Activated naive CD4-positive, alpha-beta T cell treated with anti-CD3 and anti-CD28 coated beads for 36 hours (primary cell): ENCODE measurements at regions not wholly inside any gene's neighbourhood (a gene's known extent, or its start where the extent isn't known, plus 50 kb on each side); places are given as distances from the start of the nearest gene placed in this dataset.

Experiments used
- CTCF ChIA-PET: fragments of 350-600 bp; sonication (Branson Sonifier 250); formaldehyde crosslinking; loops from one replicate; lab custom pipeline; 2021; ENCODE audit warnings: antibody characterized with exemption; lab: Charles Lee
- DNase-seq: peaks from one replicate; pipeline ENCODE4 v3.0.0-alpha.2; 2020
- H3K27ac Mint-ChIP-seq: one replicate; pipeline ENCODE4 v1.8.0; 2021; ENCODE audit warnings: mild to moderate bottlenecking, mixed read lengths
- H3K27me3 Mint-ChIP-seq: one replicate; pipeline ENCODE4 v1.8.0; 2021; ENCODE audit warnings: low read depth, mixed read lengths
- H3K36me3 Mint-ChIP-seq: one replicate; pipeline ENCODE4 v1.8.0; 2021; ENCODE audit warnings: low read depth, mixed read lengths
- H3K4me1 Mint-ChIP-seq: one replicate; pipeline ENCODE4 v1.8.0; 2021; ENCODE audit warnings: low read depth, mixed read lengths
- H3K4me3 Mint-ChIP-seq: one replicate; pipeline ENCODE4 v1.8.0; 2021; ENCODE audit warnings: mild to moderate bottlenecking, moderate library complexity, mixed read lengths
- H3K9me3 Mint-ChIP-seq: one replicate; pipeline ENCODE4 v1.8.0; 2021; ENCODE audit warnings: mixed read lengths
- intact Hi-C: fragments of 100-400 bp; cut with micrococcal nuclease; formaldehyde crosslinking; loops from one replicate; pipeline ENCODE4 v1.15.1; 2023

GRCh38 chr11:71336996-71337754 is 84.8 kb upstream of the SHANK2 start:
- Mint-ChIP-seq H3K9me3 (peaks cover 10% of the 10 kb centered on the region), H3K27ac (no peak overlapping the region), H3K36me3 (no peaks in the 10 kb centered on the region), H3K27me3 (peaks cover 5% of the 10 kb centered on the region), H3K4me3 (no peak overlapping the region), H3K4me1 (no peaks in the 10 kb centered on the region)
- CTCF ChIA-PET = no interaction called here
- intact Hi-C loops = no loop called here
- DNase-seq = no peak

GRCh38 chr11:71336176-71336995 is 84.0 kb upstream of the SHANK2 start:
- no peak for DNase-seq
- H3K27ac Mint-ChIP-seq = no peak overlapping the region
- no peaks in the 10 kb centered on the region for H3K36me3 Mint-ChIP-seq
- CTCF ChIA-PET = no interaction called here
- peaks cover 10% of the 10 kb centered on the region for H3K9me3 Mint-ChIP-seq
- no peaks in the 10 kb centered on the region for H3K4me1 Mint-ChIP-seq
- H3K4me3 Mint-ChIP-seq = no peak overlapping the region
- peaks cover 2% of the 10 kb centered on the region for H3K27me3 Mint-ChIP-seq
- intact Hi-C loops = no loop called here

GRCh38 chr11:71335371-71335770 is 83.0 kb upstream of the SHANK2 start:
- intact Hi-C loops = no loop called here
- no peak overlapping the region for H3K4me3 Mint-ChIP-seq
- H3K36me3 Mint-ChIP-seq = no peaks in the 10 kb centered on the region
- peaks cover 10% of the 10 kb centered on the region for H3K9me3 Mint-ChIP-seq
- H3K27ac Mint-ChIP-seq = no peak overlapping the region
- no peak for DNase-seq
- CTCF ChIA-PET = no interaction called here
- H3K27me3 Mint-ChIP-seq = peaks cover under 1% of the 10 kb centered on the region
- H3K4me1 Mint-ChIP-seq = no peaks in the 10 kb centered on the region

- Mint-ChIP-seq H3K27ac (no peak overlapping the region), H3K36me3 (no peaks in the 10 kb centered on the region), H3K27me3 (no peaks in the 10 kb centered on the region), H3K4me3 (no peak overlapping the region), H3K9me3 (peaks cover 10% of the 10 kb centered on the region), H3K4me1 (no peaks in the 10 kb centered on the region)
- CTCF ChIA-PET = no interaction called here
- DNase-seq = no peak
- intact Hi-C loops = no loop called here
These were observed 81.8 kb upstream of the SHANK2 start for GRCh38 chr11:71334191-71334590.

GRCh38 chr11:71333473-71333872 is 81.1 kb upstream of the SHANK2 start:
- H3K9me3 Mint-ChIP-seq = peaks cover 10% of the 10 kb centered on the region
- no peaks in the 10 kb centered on the region for H3K27me3 Mint-ChIP-seq
- DNase-seq = no peak
- no peak overlapping the region for H3K27ac Mint-ChIP-seq
- intact Hi-C loops = no loop called here
- H3K36me3 Mint-ChIP-seq = no peaks in the 10 kb centered on the region
- no peaks in the 10 kb centered on the region for H3K4me1 Mint-ChIP-seq
- no peak overlapping the region for H3K4me3 Mint-ChIP-seq
- CTCF ChIA-PET = no interaction called here

GRCh38 chr11:71332447-71332846 is 80.1 kb upstream of the SHANK2 start:
- Mint-ChIP-seq H3K4me3 (no peak overlapping the region), H3K9me3 (peaks cover 10% of the 10 kb centered on the region), H3K36me3 (no peaks in the 10 kb centered on the region), H3K4me1 (no peaks in the 10 kb centered on the region), H3K27ac (no peak overlapping the region), H3K27me3 (no peaks in the 10 kb centered on the region)
- CTCF ChIA-PET = interaction anchor here (0.6 kb wide), 1 partner anchor 274 kb away, joined by 5 read pairs; no protein-coding TSS in a partner anchor
- DNase-seq = no peak
- intact Hi-C loops = no loop called here

- intact Hi-C loops = no loop called here
- CTCF ChIA-PET = interaction anchor here (0.6 kb wide), 1 partner anchor 274 kb away, joined by 5 read pairs; no protein-coding TSS in a partner anchor
- Mint-ChIP-seq H3K9me3 (peaks cover 10% of the 10 kb centered on the region), H3K4me1 (no peaks in the 10 kb centered on the region), H3K4me3 (no peak overlapping the region), H3K27me3 (no peaks in the 10 kb centered on the region), H3K27ac (no peak overlapping the region), H3K36me3 (no peaks in the 10 kb centered on the region)
- no peak for DNase-seq
These were observed 79.7 kb upstream of the SHANK2 start for GRCh38 chr11:71332046-71332445.

- Mint-ChIP-seq H3K4me1 (no peaks in the 10 kb centered on the region), H3K36me3 (no peaks in the 10 kb centered on the region), H3K4me3 (no peak overlapping the region), H3K9me3 (peaks cover 10% of the 10 kb centered on the region), H3K27ac (no peak overlapping the region), H3K27me3 (no peaks in the 10 kb centered on the region)
- intact Hi-C loops = no loop called here
- no peak for DNase-seq
- CTCF ChIA-PET = no interaction called here
These were observed 79.3 kb upstream of the SHANK2 start for GRCh38 chr11:71331631-71332030.

- no peak overlapping the region for H3K4me3 Mint-ChIP-seq
- no peak for DNase-seq
- no peaks in the 10 kb centered on the region for H3K36me3 Mint-ChIP-seq
- H3K27ac Mint-ChIP-seq = no peak overlapping the region
- peaks cover 10% of the 10 kb centered on the region for H3K9me3 Mint-ChIP-seq
- H3K27me3 Mint-ChIP-seq = no peaks in the 10 kb centered on the region
- intact Hi-C loops = no loop called here
- CTCF ChIA-PET = no interaction called here
- no peaks in the 10 kb centered on the region for H3K4me1 Mint-ChIP-seq
These were observed 78.6 kb upstream of the SHANK2 start for GRCh38 chr11:71330996-71331395.

- CTCF ChIA-PET = no interaction called here
- Mint-ChIP-seq H3K36me3 (no peaks in the 10 kb centered on the region), H3K9me3 (peaks cover 10% of the 10 kb centered on the region), H3K4me1 (no peaks in the 10 kb centered on the region), H3K27me3 (no peaks in the 10 kb centered on the region), H3K27ac (no peak overlapping the region), H3K4me3 (no peak overlapping the region)
- no peak for DNase-seq
- intact Hi-C loops = no loop called here
These were observed 78.0 kb upstream of the SHANK2 start for GRCh38 chr11:71330349-71330748.

- Mint-ChIP-seq H3K4me1 (no peaks in the 10 kb centered on the region), H3K27me3 (peaks cover 3% of the 10 kb centered on the region), H3K27ac (no peak overlapping the region), H3K9me3 (peaks cover 10% of the 10 kb centered on the region), H3K36me3 (no peaks in the 10 kb centered on the region), H3K4me3 (no peak overlapping the region)
- CTCF ChIA-PET = no interaction called here
- no peak for DNase-seq
- intact Hi-C loops = no loop called here
These were observed 77.4 kb upstream of the SHANK2 start for GRCh38 chr11:71329786-71330185.

- Mint-ChIP-seq H3K9me3 (peaks cover 10% of the 10 kb centered on the region), H3K27me3 (peaks cover 5% of the 10 kb centered on the region), H3K4me3 (no peak overlapping the region), H3K27ac (no peak overlapping the region), H3K36me3 (no peaks in the 10 kb centered on the region), H3K4me1 (no peaks in the 10 kb centered on the region)
- no peak for DNase-seq
- intact Hi-C loops = no loop called here
- CTCF ChIA-PET = no interaction called here
These were observed 76.8 kb upstream of the SHANK2 start for GRCh38 chr11:71329165-71329510.
